ENCODE measurements at regions not wholly inside any gene's neighbourhood (a gene's known extent, or its start where the extent isn't known, plus 50 kb on each side); places are given as distances from the start of the nearest gene placed in this dataset.

GRCh38 chr21:41612674-41613532, 104.9 kb upstream of the TMPRSS2 start:
- in situ Hi-C loops (cut with MboI; ENCODE audit: low sequenced_read_pairs): loop anchor here (25.0 kb wide), 2 partner anchors 174 to 499 kb away; no protein-coding TSS in a partner anchor

- in situ Hi-C loops (cut with MboI; ENCODE audit: low sequenced_read_pairs): loop anchor here (25.0 kb wide), 2 partner anchors 175 to 500 kb away; no protein-coding TSS in a partner anchor
Measured at GRCh38 chr21:41611966-41612606, 104.1 kb upstream of the TMPRSS2 start.

GRCh38 chr21:41611441-41611840, 103.5 kb upstream of the TMPRSS2 start:
- in situ Hi-C loops (cut with MboI; ENCODE audit: low sequenced_read_pairs): loop anchor here (25.0 kb wide), 2 partner anchors 176 to 501 kb away; no protein-coding TSS in a partner anchor

- in situ Hi-C loops (cut with MboI; ENCODE audit: low sequenced_read_pairs): loop anchor here (25.0 kb wide), 2 partner anchors 177 to 502 kb away; no protein-coding TSS in a partner anchor
Measured at GRCh38 chr21:41610840-41611115, 102.8 kb upstream of the TMPRSS2 start.

GRCh38 chr21:41610042-41610839, 102.3 kb upstream of the TMPRSS2 start:
- in situ Hi-C loops (cut with MboI; ENCODE audit: low sequenced_read_pairs): loop anchor here (25.0 kb wide), 2 partner anchors 177 to 502 kb away; no protein-coding TSS in a partner anchor

GRCh38 chr21:41606706-41607105, 98.7 kb upstream of the TMPRSS2 start:
- in situ Hi-C loops (cut with MboI; ENCODE audit: low sequenced_read_pairs): loop anchor here (25.0 kb wide), 2 partner anchors 181 to 506 kb away; no protein-coding TSS in a partner anchor

- in situ Hi-C loops (cut with MboI; ENCODE audit: low sequenced_read_pairs): loop anchor here (25.0 kb wide), 2 partner anchors 181 to 506 kb away; no protein-coding TSS in a partner anchor
Measured at GRCh38 chr21:41605934-41606285, 98.0 kb upstream of the TMPRSS2 start.

- in situ Hi-C loops (cut with MboI; ENCODE audit: low sequenced_read_pairs): loop anchor here (25.0 kb wide), 2 partner anchors 182 to 507 kb away; no protein-coding TSS in a partner anchor
Measured at GRCh38 chr21:41605178-41605933, 97.4 kb upstream of the TMPRSS2 start.

- in situ Hi-C loops (cut with MboI; ENCODE audit: low sequenced_read_pairs): loop anchor here (25.0 kb wide), 2 partner anchors 183 to 508 kb away; no protein-coding TSS in a partner anchor
Measured at GRCh38 chr21:41604583-41605041, 96.7 kb upstream of the TMPRSS2 start.

- in situ Hi-C loops (cut with MboI; ENCODE audit: low sequenced_read_pairs): loop anchor here (25.0 kb wide), 2 partner anchors 184 to 509 kb away; no protein-coding TSS in a partner anchor
Measured at GRCh38 chr21:41603476-41603875, 95.5 kb upstream of the TMPRSS2 start.

GRCh38 chr21:41602531-41602930, 94.6 kb upstream of the TMPRSS2 start:
- in situ Hi-C loops (cut with MboI; ENCODE audit: low sequenced_read_pairs): loop anchor here (25.0 kb wide), 2 partner anchors 185 to 510 kb away; no protein-coding TSS in a partner anchor

- in situ Hi-C loops (cut with MboI; ENCODE audit: low sequenced_read_pairs): loop anchor here (25.0 kb wide), 2 partner anchors 186 to 511 kb away; no protein-coding TSS in a partner anchor
Measured at GRCh38 chr21:41601573-41602368, 93.8 kb upstream of the TMPRSS2 start.

- in situ Hi-C loops (cut with MboI; ENCODE audit: low sequenced_read_pairs): loop anchor here (25.0 kb wide), 2 partner anchors 186 to 511 kb away; no protein-coding TSS in a partner anchor
Measured at GRCh38 chr21:41600961-41601572, 93.1 kb upstream of the TMPRSS2 start.

GRCh38 chr21:41600556-41600955, 92.6 kb upstream of the TMPRSS2 start:
- in situ Hi-C loops (cut with MboI; ENCODE audit: low sequenced_read_pairs): loop anchor here (25.0 kb wide), 2 partner anchors 187 to 512 kb away; no protein-coding TSS in a partner anchor

- in situ Hi-C loops (cut with MboI; ENCODE audit: low sequenced_read_pairs): loop anchor here (25.0 kb wide), 2 partner anchors 187 to 512 kb away; no protein-coding TSS in a partner anchor
Measured at GRCh38 chr21:41600116-41600515, 92.2 kb upstream of the TMPRSS2 start.

GRCh38 chr21:41598561-41599431, 90.8 kb upstream of the TMPRSS2 start:
- in situ Hi-C loops (cut with MboI; ENCODE audit: low sequenced_read_pairs): no loop called here

GRCh38 chr21:41597811-41598231, 89.9 kb upstream of the TMPRSS2 start:
- in situ Hi-C loops (cut with MboI; ENCODE audit: low sequenced_read_pairs): no loop called here
